Keratinocyte (primary cell): ENCODE measurements at regions not wholly inside any gene's neighbourhood (a gene's known extent, or its start where the extent isn't known, plus 50 kb on each side); places are given as distances from the start of the nearest gene placed in this dataset.

Experiments used
- DNase-seq: peaks from one replicate; pipeline ENCODE4 v3.0.0-alpha.2; 2011; ENCODE audit warnings: low read depth, missing footprints, low spot score
- FAIRE-seq: peaks from 2 replicates; lab custom pipeline; 2011; peaks lifted over from hg19 to GRCh38; lab: Jason Lieb, UNC
- H2AFZ ChIP-seq: 2 replicates; pipeline ENCODE4 v1.6.0; 2012; ENCODE audit warnings: low read length, control low read depth, inconsistent platforms; ENCODE audit not compliant: control insufficient read depth
- H3K27ac ChIP-seq: 2 replicates; pipeline ENCODE4 v1.5.1; 2011; ENCODE audit warnings: low read length; ENCODE audit not compliant: control insufficient read depth, insufficient read depth
- H3K27me3 ChIP-seq: 3 replicates; pipeline ENCODE4 v1.6.0; 2011; ENCODE audit warnings: low read length; ENCODE audit not compliant: control insufficient read depth, insufficient read depth; ENCODE audit errors: extremely low read depth
- H3K36me3 ChIP-seq, 2 experiments: 2 replicates in 1 of 2; 3 replicates in 1 of 2; pipeline ENCODE4 v1.5.1; 2011; ENCODE audit warnings: low read length in 2 of 2, mild to moderate bottlenecking in 1 of 2; ENCODE audit not compliant: control insufficient read depth in 2 of 2, insufficient read depth in 2 of 2; ENCODE audit errors: extremely low read depth in 1 of 2
- H3K4me1 ChIP-seq: 3 replicates; pipeline ENCODE4 v1.5.1; 2011; ENCODE audit warnings: low read length; ENCODE audit not compliant: control insufficient read depth, insufficient read depth; ENCODE audit errors: extremely low read depth
- H3K4me2 ChIP-seq: 3 replicates; pipeline ENCODE4 v1.6.0; 2011; ENCODE audit warnings: low read depth, low read length; ENCODE audit not compliant: control insufficient read depth, insufficient read depth; ENCODE audit errors: extremely low read depth
- H3K4me3 ChIP-seq, 3 experiments: fragments of 200-600 bp in 1 of 3; sonication (generic) in 1 of 3; 2 replicates in 2 of 3; 3 replicates in 1 of 3; pipeline ENCODE4 v1.5.1; 2011 to 2016; ENCODE audit warnings: low read length in 3 of 3, mild to moderate bottlenecking in 3 of 3, control low read depth in 2 of 3, inconsistent platforms in 1 of 3, low read depth in 1 of 3, mixed read lengths in 1 of 3, mixed run types in 1 of 3, moderate library complexity in 1 of 3; ENCODE audit not compliant: control insufficient read depth in 2 of 3, insufficient read depth in 2 of 3; ENCODE audit errors: extremely low read depth in 1 of 3
- H3K79me2 ChIP-seq: 2 replicates; pipeline ENCODE4 v1.6.0; 2012; ENCODE audit warnings: low read length; ENCODE audit not compliant: control insufficient read depth, insufficient read depth
- H3K9ac ChIP-seq: 3 replicates; pipeline ENCODE4 v1.6.0; 2011; ENCODE audit warnings: low read length; ENCODE audit not compliant: control insufficient read depth, insufficient read depth; ENCODE audit errors: extremely low read depth
- H3K9me1 ChIP-seq: 3 replicates; pipeline ENCODE4 v1.6.0; 2011; ENCODE audit warnings: low read length; ENCODE audit not compliant: control insufficient read depth, insufficient read depth; ENCODE audit errors: extremely low read depth
- H3K9me3 ChIP-seq: 2 replicates; pipeline ENCODE4 v1.5.1; 2012; ENCODE audit warnings: low read depth, low read length; ENCODE audit not compliant: control insufficient read depth
- H4K20me1 ChIP-seq: 3 replicates; pipeline ENCODE4 v1.6.0; 2011; ENCODE audit warnings: low read length; ENCODE audit not compliant: control insufficient read depth, insufficient read depth; ENCODE audit errors: extremely low read depth
- EZH2 ChIP-seq: IDR thresholded peaks from one replicate; pipeline ENCODE4 v1.6.1; 2012; ENCODE audit warnings: inconsistent platforms, mild to moderate bottlenecking, low read length, moderate library complexity
- dilution Hi-C: fragments of 300-500 bp; cut with MboI; formaldehyde crosslinking; loops from one replicate; pipeline ENCODE4 v1.7.0; 2020; ENCODE audit warnings: low sequenced_read_pairs; ENCODE audit not compliant: extremely low pct_ligation_motif_present
- TF ChIP-seq, protein P1 (sequence below), 3 experiments: IDR thresholded peaks in 1 of 3; conservative IDR thresholded peaks in 1 of 3; optimal IDR thresholded peaks in 1 of 3; 2 replicates in 2 of 3; 3 replicates in 1 of 3; pipeline versions ENCODE3 to v1.5.1; 2011; ENCODE audit warnings: low read length in 3 of 3, mild to moderate bottlenecking in 3 of 3, moderate library complexity in 2 of 3, control low read depth in 1 of 3, inconsistent platforms in 1 of 3; ENCODE audit not compliant: insufficient read depth in 2 of 3; ENCODE audit errors: extremely low read depth in 1 of 3

DNA sequence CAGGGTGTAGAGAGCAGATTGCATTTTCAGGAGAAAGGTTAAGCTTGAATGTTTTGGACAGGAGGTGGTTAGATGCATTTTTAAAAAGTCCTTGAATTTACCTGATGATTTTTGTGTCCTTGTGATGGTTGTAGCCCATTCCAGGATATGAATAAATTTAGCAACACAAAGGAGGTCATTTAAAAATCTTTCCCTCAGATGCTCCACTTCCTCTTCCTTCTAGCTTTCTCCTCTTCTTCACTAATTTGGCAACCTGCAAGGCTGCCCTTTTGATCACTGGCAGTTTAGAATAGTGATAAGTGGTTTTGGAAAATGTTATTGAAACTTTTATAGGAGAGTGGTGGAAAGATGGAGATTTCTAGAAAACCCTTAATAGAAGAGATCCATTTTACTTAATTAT is 124.0 kb downstream of the LMO4 start:
- no peak for TF ChIP-seq EZH2

DNA sequence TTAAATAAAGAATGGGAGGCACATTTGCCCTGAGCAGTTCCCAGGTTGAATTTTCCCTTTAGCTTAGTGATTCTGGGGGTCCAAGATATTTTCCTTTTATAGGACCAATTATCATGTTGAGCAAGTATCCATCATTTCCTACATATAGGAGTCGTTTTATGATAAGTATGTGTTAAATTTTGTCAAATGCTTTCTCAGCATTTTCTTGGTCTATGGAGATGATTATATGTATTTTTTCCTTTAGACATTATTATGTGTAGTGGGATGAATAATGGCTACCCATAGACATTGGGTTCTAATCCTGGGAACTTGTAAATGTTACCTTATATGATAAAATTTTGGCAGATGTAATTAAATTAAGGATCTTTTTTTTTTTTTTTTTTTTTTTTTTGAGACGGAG is 128.7 kb downstream of the LMO4 start:
- H3K27me3 ChIP-seq = no peaks in the 10 kb centered on the region
- no peak overlapping the region for H3K9ac ChIP-seq
- DNase-seq = no peak
- H3K4me1 ChIP-seq = no peaks in the 10 kb centered on the region
- no peak overlapping the region for H3K4me3 ChIP-seq
- H3K36me3 ChIP-seq = no peaks in the 10 kb centered on the region
- TF ChIP-seq, protein P1, sequence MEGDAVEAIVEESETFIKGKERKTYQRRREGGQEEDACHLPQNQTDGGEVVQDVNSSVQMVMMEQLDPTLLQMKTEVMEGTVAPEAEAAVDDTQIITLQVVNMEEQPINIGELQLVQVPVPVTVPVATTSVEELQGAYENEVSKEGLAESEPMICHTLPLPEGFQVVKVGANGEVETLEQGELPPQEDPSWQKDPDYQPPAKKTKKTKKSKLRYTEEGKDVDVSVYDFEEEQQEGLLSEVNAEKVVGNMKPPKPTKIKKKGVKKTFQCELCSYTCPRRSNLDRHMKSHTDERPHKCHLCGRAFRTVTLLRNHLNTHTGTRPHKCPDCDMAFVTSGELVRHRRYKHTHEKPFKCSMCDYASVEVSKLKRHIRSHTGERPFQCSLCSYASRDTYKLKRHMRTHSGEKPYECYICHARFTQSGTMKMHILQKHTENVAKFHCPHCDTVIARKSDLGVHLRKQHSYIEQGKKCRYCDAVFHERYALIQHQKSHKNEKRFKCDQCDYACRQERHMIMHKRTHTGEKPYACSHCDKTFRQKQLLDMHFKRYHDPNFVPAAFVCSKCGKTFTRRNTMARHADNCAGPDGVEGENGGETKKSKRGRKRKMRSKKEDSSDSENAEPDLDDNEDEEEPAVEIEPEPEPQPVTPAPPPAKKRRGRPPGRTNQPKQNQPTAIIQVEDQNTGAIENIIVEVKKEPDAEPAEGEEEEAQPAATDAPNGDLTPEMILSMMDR (optimal IDR thresholded peaks at IDR 0.05 in 1 of 3, IDR thresholded peaks at IDR 0.05 in 1 of 3, conservative IDR thresholded peaks at IDR 0.05 in 1 of 3; ENCODE audit: extremely low read depth in 1 of 3, insufficient read depth in 2 of 3, low read length in 3 of 3) = no peak
- no peak for TF ChIP-seq EZH2
- dilution Hi-C loops = no loop called here
- H3K9me3 ChIP-seq = no peaks in the 10 kb centered on the region
- no peak for FAIRE-seq
- no peaks in the 10 kb centered on the region for H3K9me1 ChIP-seq
- H3K27ac ChIP-seq = no peak overlapping the region
- no peaks in the 10 kb centered on the region for H3K79me2 ChIP-seq
- no peaks in the 10 kb centered on the region for H4K20me1 ChIP-seq
- no peak overlapping the region for H3K4me2 ChIP-seq
- no peak overlapping the region for H2AFZ ChIP-seq

More for the DNA sequence above, 124.0 kb downstream of the LMO4 start:
- no peak overlapping the region for H3K9ac ChIP-seq
- H3K27ac ChIP-seq = no peak overlapping the region
- dilution Hi-C loops = no loop called here
- H3K4me2 ChIP-seq = no peak overlapping the region
- FAIRE-seq (no peak), DNase-seq (no peak)
- no peak overlapping the region for H3K4me3 ChIP-seq
- H3K9me3 ChIP-seq = no peaks in the 10 kb centered on the region
- peaks cover 18% of the 10 kb centered on the region for H3K4me1 ChIP-seq
- H3K79me2 ChIP-seq = no peaks in the 10 kb centered on the region
- H2AFZ ChIP-seq = no peak overlapping the region
- no peaks in the 10 kb centered on the region for H4K20me1 ChIP-seq
- H3K27me3 ChIP-seq = no peaks in the 10 kb centered on the region
- no peaks in the 10 kb centered on the region for H3K9me1 ChIP-seq
- H3K36me3 ChIP-seq = no peaks in the 10 kb centered on the region

DNA sequence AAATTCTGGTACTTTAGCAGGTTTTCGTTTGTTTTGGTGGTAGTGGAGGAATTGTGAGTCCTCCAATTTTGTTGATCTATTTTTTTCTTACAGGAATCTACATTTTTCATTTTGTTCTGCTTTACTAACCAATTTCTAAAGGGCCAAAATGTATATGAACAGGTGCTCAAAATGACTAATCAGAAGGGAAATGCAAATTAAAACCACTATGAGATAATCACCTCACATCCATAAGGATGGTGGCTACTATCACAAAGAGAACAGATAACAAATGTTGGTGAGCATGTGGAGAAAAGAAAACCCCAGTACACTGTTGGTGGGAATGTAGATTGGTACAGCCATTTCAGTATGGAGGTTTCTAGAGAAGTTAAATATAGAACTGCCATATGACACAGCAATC is 134.2 kb downstream of the LMO4 start:
- Histone ChIP-seq H3K79me2 (no peaks in the 10 kb centered on the region), H3K27me3 (no peaks in the 10 kb centered on the region), H2AFZ (no peak overlapping the region), H3K36me3 (no peaks in the 10 kb centered on the region), H3K4me3 (no peak overlapping the region), H3K9ac (no peak overlapping the region), H3K4me2 (no peak overlapping the region), H4K20me1 (no peaks in the 10 kb centered on the region), H3K9me1 (no peaks in the 10 kb centered on the region), H3K9me3 (no peaks in the 10 kb centered on the region), H3K4me1 (no peaks in the 10 kb centered on the region), H3K27ac (no peak overlapping the region)
- TF ChIP-seq, protein P1 (optimal IDR thresholded peaks at IDR 0.05 in 1 of 3, IDR thresholded peaks at IDR 0.05 in 1 of 3, conservative IDR thresholded peaks at IDR 0.05 in 1 of 3; ENCODE audit: extremely low read depth in 1 of 3, insufficient read depth in 2 of 3, low read length in 3 of 3) = no peak
- TF ChIP-seq EZH2 = no peak
- DNase-seq (no peak), FAIRE-seq (no peak)
- dilution Hi-C loops = no loop called here
